H9 (cell line): ENCODE measurements at regions not wholly inside any gene's neighbourhood (a gene's known extent, or its start where the extent isn't known, plus 50 kb on each side); places are given as distances from the start of the nearest gene placed in this dataset.

Experiments used
- DNase-seq: peaks from one replicate; pipeline ENCODE4 v3.0.0-alpha.2; 2017
- H2AFZ ChIP-seq: one replicate; pipeline ENCODE4 v1.6.1; 2013; ENCODE audit warnings: mild to moderate bottlenecking, low read length, control low read depth, moderate library complexity
- H2AK5ac ChIP-seq: 2 replicates; pipeline ENCODE4 v1.6.1; 2013; ENCODE audit warnings: low read length, control low read depth, mixed read lengths; ENCODE audit not compliant: insufficient read length
- H2BK120ac ChIP-seq: one replicate; pipeline ENCODE4 v1.6.1; 2013; ENCODE audit warnings: low read depth, mild to moderate bottlenecking, low read length, control low read depth, inconsistent platforms; ENCODE audit not compliant: poor library complexity, severe bottlenecking
- H2BK12ac ChIP-seq: 2 replicates; pipeline ENCODE4 v1.6.1; 2013; ENCODE audit warnings: low read length, control low read depth, mixed read lengths, low read depth; ENCODE audit not compliant: insufficient read length
- H2BK15ac ChIP-seq: 2 replicates; pipeline ENCODE4 v1.6.1; 2013; ENCODE audit warnings: low read depth, low read length, control low read depth
- H2BK20ac ChIP-seq: one replicate; pipeline ENCODE4 v1.6.1; 2013; ENCODE audit warnings: low read depth, mild to moderate bottlenecking, low read length, control low read depth, inconsistent platforms; ENCODE audit not compliant: poor library complexity, severe bottlenecking
- H2BK5ac ChIP-seq: 2 replicates; pipeline ENCODE4 v1.6.1; 2013; ENCODE audit warnings: low read length, control low read depth, mixed read lengths; ENCODE audit not compliant: insufficient read length
- H3K14ac ChIP-seq: 2 replicates; pipeline ENCODE4 v1.6.1; 2013; ENCODE audit warnings: low read length, control low read depth; ENCODE audit not compliant: insufficient read depth
- H3K18ac ChIP-seq: 2 replicates; pipeline ENCODE4 v1.6.1; 2013; ENCODE audit warnings: low read depth, mild to moderate bottlenecking, mixed read lengths, low read length, control low read depth; ENCODE audit not compliant: insufficient read length
- H3K23ac ChIP-seq: 2 replicates; pipeline ENCODE4 v1.6.1; 2013; ENCODE audit warnings: low read length, control low read depth, mixed read lengths, low read depth; ENCODE audit not compliant: insufficient read length
- H3K23me2 ChIP-seq: 2 replicates; pipeline ENCODE4 v1.6.1; 2013; ENCODE audit warnings: low read depth, mild to moderate bottlenecking, mixed read lengths, low read length, control low read depth; ENCODE audit not compliant: insufficient read length, poor library complexity, severe bottlenecking
- H3K27ac ChIP-seq: 2 replicates; pipeline ENCODE4 v1.5.1; 2013; ENCODE audit warnings: low read length, control low read depth, mixed read lengths, low read depth; ENCODE audit not compliant: insufficient read length
- H3K27me3 ChIP-seq: 2 replicates; pipeline ENCODE4 v1.6.1; 2013; ENCODE audit warnings: low read length, control low read depth, inconsistent platforms; ENCODE audit not compliant: insufficient read depth
- H3K4ac ChIP-seq: 2 replicates; pipeline ENCODE4 v1.6.1; 2013; ENCODE audit warnings: low read depth, mild to moderate bottlenecking, control low read depth, inconsistent platforms, low read length, moderate library complexity
- H3K4me1 ChIP-seq: 2 replicates; pipeline ENCODE4 v1.6.1; 2013; ENCODE audit warnings: low read length, control low read depth, inconsistent platforms; ENCODE audit not compliant: insufficient read depth
- H3K4me2 ChIP-seq: 2 replicates; pipeline ENCODE4 v1.6.1; 2013; ENCODE audit warnings: low read length, control low read depth, mixed read lengths; ENCODE audit not compliant: insufficient read length, insufficient read depth
- H3K56ac ChIP-seq: 2 replicates; pipeline ENCODE4 v1.6.1; 2013; ENCODE audit warnings: low read depth, mild to moderate bottlenecking, mixed read lengths, low read length, control low read depth; ENCODE audit not compliant: insufficient read length
- H3K79me1 ChIP-seq: 2 replicates; pipeline ENCODE4 v1.6.1; 2013; ENCODE audit warnings: low read depth, mild to moderate bottlenecking, moderate library complexity, low read length, control low read depth, inconsistent platforms; ENCODE audit not compliant: insufficient read depth, poor library complexity, severe bottlenecking
- H3K79me2 ChIP-seq: 2 replicates; pipeline ENCODE4 v1.6.1; 2013; ENCODE audit warnings: low read length, control low read depth, inconsistent platforms; ENCODE audit not compliant: insufficient read depth
- H3K9ac ChIP-seq: 2 replicates; pipeline ENCODE4 v1.6.1; 2013; ENCODE audit warnings: low read length, control low read depth, mixed read lengths; ENCODE audit not compliant: insufficient read length; ENCODE audit errors: extremely low read depth
- H3K9me3 ChIP-seq: one replicate; pipeline ENCODE4 v1.6.1; 2013; ENCODE audit warnings: low read depth, low read length, inconsistent platforms; ENCODE audit not compliant: control insufficient read depth
- H3T11ph ChIP-seq: one replicate; pipeline ENCODE4 v1.6.1; 2013; ENCODE audit warnings: mild to moderate bottlenecking, low read length, control low read depth, inconsistent platforms
- H4K20me1 ChIP-seq: one replicate; pipeline ENCODE4 v1.6.1; 2013; ENCODE audit not compliant: control insufficient read depth, insufficient read length, insufficient read depth
- H4K5ac ChIP-seq: 2 replicates; pipeline ENCODE4 v1.6.1; 2013; ENCODE audit warnings: low read depth, mild to moderate bottlenecking, mixed read lengths, low read length, control low read depth; ENCODE audit not compliant: insufficient read length
- H4K8ac ChIP-seq: replicated peaks from 2 replicates; pipeline ENCODE4 v1.6.1; 2013; ENCODE audit warnings: low read length, control low read depth, mixed read lengths, low read depth; ENCODE audit not compliant: insufficient read length
- H4K91ac ChIP-seq: 2 replicates; pipeline ENCODE4 v1.6.1; 2013; ENCODE audit warnings: low read depth, mild to moderate bottlenecking, moderate library complexity, mixed read lengths, low read length, control low read depth; ENCODE audit not compliant: insufficient read length
- H3K27ac Mint-ChIP-seq, 3 experiments: 2 replicates in 2 of 3; 3 replicates in 1 of 3; pipeline ENCODE4 v1.8.0; 2020 to 2021; ENCODE audit warnings: mixed read lengths in 3 of 3, mild to moderate bottlenecking in 1 of 3, moderate library complexity in 1 of 3
- H3K27me3 Mint-ChIP-seq: 2 replicates; pipeline ENCODE4 v1.8.0; 2021; ENCODE audit warnings: low read depth, mild to moderate bottlenecking, moderate library complexity, mixed read lengths
- H3K36me3 Mint-ChIP-seq, 3 experiments: 2 replicates in 2 of 3; 3 replicates in 1 of 3; pipeline ENCODE4 v1.8.0; 2020 to 2021; ENCODE audit warnings: low read depth in 3 of 3, mixed read lengths in 3 of 3; ENCODE audit not compliant: insufficient read depth in 1 of 3
- H3K4me1 Mint-ChIP-seq, 2 experiments: 2 replicates each; pipeline ENCODE4 v1.8.0; 2020; ENCODE audit warnings: mixed read lengths in 2 of 2
- H3K4me3 Mint-ChIP-seq, 2 experiments: 2 replicates in 1 of 2; 3 replicates in 1 of 2; pipeline ENCODE4 v1.8.0; 2020 to 2021; ENCODE audit warnings: mild to moderate bottlenecking in 2 of 2, mixed read lengths in 2 of 2, moderate library complexity in 1 of 2
- H3K9me3 Mint-ChIP-seq, 2 experiments: 2 replicates in 1 of 2; 3 replicates in 1 of 2; pipeline ENCODE4 v1.8.0; 2020; ENCODE audit warnings: mild to moderate bottlenecking in 2 of 2, mixed read lengths in 2 of 2, moderate library complexity in 1 of 2
- CTCF ChIP-seq: fragments of 200-600 bp; sonication (generic); conservative IDR thresholded peaks from 3 replicates; pipeline ENCODE4 v1.8.0; 2021; ENCODE audit warnings: antibody characterized with exemption, mild to moderate bottlenecking
- WGBS: extraction: QIAGEN DNeasy Blood & Tissue Kit; methylation state at CpG from one replicate; pipeline ENCODE4 v1.1.7; 2013; ENCODE audit warnings: missing lambda C conversion rate, low lambda C conversion rate, mixed read lengths; ENCODE audit not compliant: insufficient read length; ENCODE audit errors: extremely low coverage; 5-methylcytosine and 5-hydroxymethylcytosine counted together

GRCh38 chr1:195763907-195764374, 844.3 kb downstream of the KCNT2 start:
- Histone ChIP-seq H2BK5ac (no peak overlapping the region), H2BK15ac (no peak overlapping the region), H3K18ac (no peak overlapping the region), H3K79me2 (no peaks in the 10 kb centered on the region), H3K79me1 (no peaks in the 10 kb centered on the region), H3K14ac (no peak overlapping the region), H2AFZ (no peak overlapping the region), H4K8ac (no peak overlapping the region), H3K9me3 (no peaks in the 10 kb centered on the region), H3K9ac (no peak overlapping the region), H3K27me3 (no peaks in the 10 kb centered on the region), H4K20me1 (no peaks in the 10 kb centered on the region), H3T11ph (no peak overlapping the region), H3K56ac (no peak overlapping the region), H2BK12ac (no peak overlapping the region), H4K91ac (no peak overlapping the region), H3K23ac (no peak overlapping the region), H2BK120ac (no peak overlapping the region), H3K4me2 (no peak overlapping the region), H3K23me2 (no peaks in the 10 kb centered on the region), H3K27ac (no peak overlapping the region), H4K5ac (no peak overlapping the region), H2AK5ac (no peak overlapping the region), H3K4ac (no peak overlapping the region), H2BK20ac (no peak overlapping the region), H3K4me1 (no peaks in the 10 kb centered on the region)
- no peak for DNase-seq
- no peak overlapping the region for H3K4me3 Mint-ChIP-seq
- H3K4me1 Mint-ChIP-seq, result no peaks in the 10 kb centered on the region
- H3K9me3 Mint-ChIP-seq, result no peaks in the 10 kb centered on the region
- no CpG with 5 or more reads among the region's 4 CpGs for WGBS
- no peaks in the 10 kb centered on the region for H3K36me3 Mint-ChIP-seq
- no peaks in the 10 kb centered on the region for H3K27me3 Mint-ChIP-seq
- TF ChIP-seq CTCF, result no peak
- H3K27ac Mint-ChIP-seq, result no peak overlapping the region
